Fibroblast of villous mesenchyme (primary cell): ENCODE measurements at regions not wholly inside any gene's neighbourhood (a gene's known extent, or its start where the extent isn't known, plus 50 kb on each side); places are given as distances from the start of the nearest gene placed in this dataset.
A peak's percentile ranks its signal among the peaks of the same experiment; 100 is the strongest.
"Not testable (repeated sequence)": the region's sequence is repeated elsewhere in the genome, so short reads cannot be mapped to it uniquely, and the experiment has no call there.

ENCODE experiments used
- DNase-seq: peaks from one replicate; pipeline ENCODE4 v3.0.0-alpha.2; 2010; ENCODE audit warnings: low read depth
- H3K4me3 ChIP-seq: 2 replicates; pipeline ENCODE4 v1.5.1; 2011; ENCODE audit warnings: low read depth, mild to moderate bottlenecking, low read length
- TF ChIP-seq, protein P1 (sequence below): IDR thresholded peaks from 2 replicates; pipeline ENCODE4 v1.5.1; 2012; ENCODE audit warnings: low read depth, mild to moderate bottlenecking, low read length; ENCODE audit not compliant: insufficient read depth

DNA sequence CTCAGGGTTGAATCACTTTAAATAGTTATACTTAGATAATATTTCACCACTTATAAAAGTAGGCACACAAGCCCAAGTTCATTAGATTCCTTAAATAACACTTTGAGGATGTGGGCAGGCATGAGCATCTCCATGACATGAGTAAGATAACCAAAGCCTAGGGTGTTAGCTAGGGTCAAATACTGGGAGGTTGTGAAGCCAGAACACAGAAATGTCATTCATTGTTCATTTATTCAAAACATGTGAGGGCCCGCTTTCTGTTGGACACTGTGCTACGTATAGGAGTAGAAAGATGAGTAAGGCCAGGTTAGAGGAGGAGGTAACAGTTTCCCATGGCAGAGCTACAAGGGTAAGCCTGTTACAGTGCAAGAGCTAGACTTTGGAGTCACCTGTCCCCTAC is 93.5 kb upstream of the NEDD4L start:
- H3K4me3 ChIP-seq: no peak overlapping the region
- TF ChIP-seq, protein P1, sequence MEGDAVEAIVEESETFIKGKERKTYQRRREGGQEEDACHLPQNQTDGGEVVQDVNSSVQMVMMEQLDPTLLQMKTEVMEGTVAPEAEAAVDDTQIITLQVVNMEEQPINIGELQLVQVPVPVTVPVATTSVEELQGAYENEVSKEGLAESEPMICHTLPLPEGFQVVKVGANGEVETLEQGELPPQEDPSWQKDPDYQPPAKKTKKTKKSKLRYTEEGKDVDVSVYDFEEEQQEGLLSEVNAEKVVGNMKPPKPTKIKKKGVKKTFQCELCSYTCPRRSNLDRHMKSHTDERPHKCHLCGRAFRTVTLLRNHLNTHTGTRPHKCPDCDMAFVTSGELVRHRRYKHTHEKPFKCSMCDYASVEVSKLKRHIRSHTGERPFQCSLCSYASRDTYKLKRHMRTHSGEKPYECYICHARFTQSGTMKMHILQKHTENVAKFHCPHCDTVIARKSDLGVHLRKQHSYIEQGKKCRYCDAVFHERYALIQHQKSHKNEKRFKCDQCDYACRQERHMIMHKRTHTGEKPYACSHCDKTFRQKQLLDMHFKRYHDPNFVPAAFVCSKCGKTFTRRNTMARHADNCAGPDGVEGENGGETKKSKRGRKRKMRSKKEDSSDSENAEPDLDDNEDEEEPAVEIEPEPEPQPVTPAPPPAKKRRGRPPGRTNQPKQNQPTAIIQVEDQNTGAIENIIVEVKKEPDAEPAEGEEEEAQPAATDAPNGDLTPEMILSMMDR: no peak
- no peak for DNase-seq

- DNase-seq, H3K4me3 ChIP-seq: not testable (repeated sequence)
These were observed 94.7 kb upstream of the NEDD4L start for GRCh38 chr18:57949335-57949734.

DNA sequence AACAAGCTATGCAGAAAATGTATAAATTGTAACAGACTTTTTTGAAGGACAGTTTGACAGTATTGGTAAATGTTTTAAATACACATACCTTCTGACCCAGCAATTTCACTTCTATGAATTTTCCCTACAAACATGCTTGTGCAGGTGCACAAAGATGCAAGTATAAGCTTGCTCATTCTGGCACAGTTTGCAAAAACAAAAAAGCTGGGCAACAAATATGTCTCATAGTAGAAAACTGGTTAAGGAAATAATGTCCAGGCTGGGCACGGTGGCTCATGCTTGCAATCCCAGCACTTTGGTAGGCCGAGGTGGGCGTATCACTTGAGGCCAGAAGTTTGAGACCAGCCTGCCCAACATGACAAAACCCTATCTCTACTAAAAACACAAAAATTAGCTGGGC is 96.9 kb upstream of the NEDD4L start:
- no peak overlapping the region for H3K4me3 ChIP-seq
- DNase-seq: no peak
- TF ChIP-seq, protein P1: no peak

DNA sequence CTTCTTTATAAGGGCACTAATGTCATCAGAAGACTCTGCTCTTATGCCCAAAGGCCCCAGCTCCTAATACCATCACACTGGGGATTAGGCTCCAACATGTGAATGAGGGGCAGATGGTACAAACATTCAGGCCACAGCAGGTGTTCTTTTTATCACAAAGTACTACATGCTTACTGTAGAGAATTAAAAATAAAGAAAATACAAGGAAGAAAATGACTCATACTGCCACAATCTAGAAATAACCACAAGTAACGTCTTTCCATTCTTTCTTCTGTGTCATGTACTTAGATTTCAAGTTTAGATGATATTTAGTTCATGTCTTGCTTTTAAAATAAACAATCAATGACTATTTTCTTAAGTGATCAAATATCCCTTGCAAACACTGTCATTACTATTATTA is 100.3 kb upstream of the NEDD4L start:
- no peak overlapping the region for H3K4me3 ChIP-seq
- peak; percentile 8 for DNase-seq
- TF ChIP-seq, protein P1: no peak

GRCh38 chr18:57942493-57942892 is 101.5 kb upstream of the NEDD4L start:
- TF ChIP-seq, protein P1: no peak
- H3K4me3 ChIP-seq: no peak overlapping the region
- DNase-seq: no peak

- no peak for DNase-seq
- no peak overlapping the region for H3K4me3 ChIP-seq
- TF ChIP-seq, protein P1: no peak
These were observed 102.1 kb upstream of the NEDD4L start for GRCh38 chr18:57941841-57942489.

- no peak overlapping the region for H3K4me3 ChIP-seq
- no peak for DNase-seq
- TF ChIP-seq, protein P1: no peak
These were observed 103.8 kb upstream of the NEDD4L start for GRCh38 chr18:57940166-57940660.

DNA sequence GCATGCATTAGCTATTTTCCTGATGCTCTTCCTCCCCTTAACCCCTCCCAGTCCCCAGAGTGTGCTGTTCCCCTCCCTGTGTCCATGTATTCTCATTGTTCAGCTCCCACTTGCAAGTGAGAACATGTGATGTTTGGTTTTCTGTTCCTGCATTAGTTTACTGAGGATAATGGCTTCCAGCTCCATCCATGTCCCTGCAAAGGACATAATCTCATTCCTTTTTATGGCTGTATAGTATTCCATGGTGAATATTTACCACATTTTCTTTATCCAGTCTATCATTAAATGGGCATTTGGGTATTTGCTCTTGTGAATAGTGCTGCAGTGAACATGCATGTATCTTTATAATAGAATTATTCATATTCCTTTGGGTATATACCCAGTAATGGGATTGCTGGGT is 109.7 kb upstream of the NEDD4L start:
- not testable (repeated sequence) for DNase-seq, H3K4me3 ChIP-seq
